Superior temporal gyrus (tissue), 1 donor: ENCODE measurements at regions not wholly inside any gene's neighbourhood (a gene's known extent, or its start where the extent isn't known, plus 50 kb on each side); places are given as distances from the start of the nearest gene placed in this dataset.

Experiments used
- DNase-seq: peaks from one replicate; pipeline ENCODE4 v3.0.0-alpha.2; 2016; ENCODE audit errors: extremely low spot score

GRCh38 chr2:126827371-126827770 is 71.3 kb upstream of the TEX51 start:
- no peak for DNase-seq

DNA sequence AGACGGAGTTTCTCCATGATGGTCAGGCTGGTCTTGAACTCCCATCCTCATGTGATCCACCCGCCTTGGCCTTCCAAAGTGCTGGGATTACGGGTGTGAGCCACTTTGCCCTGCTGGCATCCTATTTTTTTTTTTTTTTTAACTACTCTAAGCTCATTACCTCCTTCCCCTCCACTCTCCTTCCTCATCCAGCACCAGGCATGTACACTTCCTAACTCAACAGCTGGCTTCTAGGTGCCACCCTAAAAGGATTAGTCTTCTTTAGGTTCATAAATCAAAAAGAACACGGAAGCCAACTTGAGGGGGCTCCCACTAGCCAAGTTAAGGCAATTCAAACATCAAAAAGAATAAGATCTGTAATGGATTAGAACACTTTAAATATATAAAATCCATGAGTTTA is 70.6 kb upstream of the TEX51 start:
- DNase-seq, result no peak

DNA sequence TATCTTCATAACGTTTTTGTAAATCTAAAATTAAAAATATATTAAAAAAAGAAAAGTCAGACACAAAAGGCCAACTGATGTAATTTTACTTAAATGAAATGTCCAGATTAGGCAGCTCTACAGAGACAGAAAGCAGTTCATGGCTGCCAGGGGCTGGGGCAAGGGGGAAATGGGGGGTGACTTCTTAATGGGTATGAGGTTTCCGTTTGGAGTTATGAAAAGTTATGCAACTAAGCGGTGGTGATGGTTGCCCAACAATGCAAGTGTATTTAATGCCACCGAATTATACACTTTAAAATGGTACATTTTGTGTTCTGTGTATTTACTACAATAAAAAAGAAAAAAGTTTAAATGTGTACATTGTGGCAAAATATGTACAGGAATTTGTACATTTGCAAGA is 70.2 kb upstream of the TEX51 start:
- DNase-seq, result no peak

- DNase-seq, result no peak
Observed at GRCh38 chr2:126831234-126832005, 67.3 kb upstream of the TEX51 start.

DNA sequence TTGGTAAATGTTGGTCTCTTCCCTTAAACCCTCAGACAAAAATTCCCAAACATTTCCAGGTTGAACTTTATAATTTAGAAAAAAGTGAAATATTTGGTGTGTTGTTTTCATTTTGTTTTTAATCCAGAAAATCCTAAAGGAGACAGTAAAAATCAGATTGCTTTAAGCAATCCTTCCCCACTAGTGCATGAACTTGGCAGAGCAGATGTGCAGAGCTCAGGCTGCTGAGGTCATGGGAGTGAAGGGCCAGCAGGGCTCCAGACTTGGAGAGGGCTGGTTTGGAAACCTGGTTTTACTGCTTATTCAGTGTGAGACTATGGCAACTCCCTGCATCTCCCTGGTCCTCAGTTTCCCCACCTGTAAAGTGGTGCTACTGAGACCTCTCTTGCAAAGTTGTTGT is 66.7 kb upstream of the TEX51 start:
- no peak for DNase-seq

- no peak for DNase-seq
Observed at GRCh38 chr2:126832757-126833156, 65.9 kb upstream of the TEX51 start.

DNA sequence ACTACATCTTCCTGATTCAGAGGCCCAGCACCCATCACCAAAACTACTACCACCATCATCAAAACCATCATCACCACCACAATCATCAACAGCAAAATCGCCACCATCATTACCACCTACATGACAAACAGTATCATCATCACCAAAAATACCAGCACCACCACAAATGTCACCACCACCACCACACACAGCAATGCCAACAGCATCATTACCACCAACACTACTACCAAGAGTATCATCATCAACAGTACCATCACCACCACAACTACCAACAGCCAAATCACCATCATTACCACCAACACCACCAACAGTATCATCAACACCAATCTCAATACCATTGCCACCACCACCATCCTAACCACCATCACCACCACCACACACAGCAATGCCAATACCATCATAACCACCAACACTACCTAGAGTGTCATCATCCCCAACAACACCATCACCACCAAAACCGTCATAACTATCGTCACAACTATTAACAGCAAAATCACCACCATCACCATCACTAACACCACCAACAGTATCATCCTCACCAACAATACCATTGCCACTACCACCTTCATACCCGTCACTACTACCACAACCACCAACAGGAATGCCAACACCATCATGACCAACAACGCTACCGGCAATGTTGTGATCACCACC is 64.6 kb upstream of the TEX51 start:
- DNase-seq, result no peak

DNA sequence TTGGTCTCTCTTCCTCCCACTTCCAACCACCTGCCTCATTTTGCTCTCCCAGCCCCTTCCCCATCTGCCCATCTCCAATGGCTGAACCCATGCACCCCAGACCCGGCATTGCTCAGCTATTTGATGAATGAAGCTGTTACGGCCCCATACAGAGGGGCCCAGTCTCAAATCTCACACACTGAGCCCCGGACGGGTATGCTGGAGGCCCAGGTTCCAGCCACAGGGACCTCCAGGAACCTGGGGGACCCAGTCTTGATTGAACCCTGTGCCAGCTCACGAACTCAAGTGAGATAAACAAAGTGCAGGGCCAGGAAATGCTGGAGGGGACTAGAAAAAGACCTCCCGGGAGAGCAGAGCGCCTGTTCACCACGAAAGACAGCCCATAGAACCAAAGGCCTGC is 63.4 kb upstream of the TEX51 start:
- no peak for DNase-seq

DNA sequence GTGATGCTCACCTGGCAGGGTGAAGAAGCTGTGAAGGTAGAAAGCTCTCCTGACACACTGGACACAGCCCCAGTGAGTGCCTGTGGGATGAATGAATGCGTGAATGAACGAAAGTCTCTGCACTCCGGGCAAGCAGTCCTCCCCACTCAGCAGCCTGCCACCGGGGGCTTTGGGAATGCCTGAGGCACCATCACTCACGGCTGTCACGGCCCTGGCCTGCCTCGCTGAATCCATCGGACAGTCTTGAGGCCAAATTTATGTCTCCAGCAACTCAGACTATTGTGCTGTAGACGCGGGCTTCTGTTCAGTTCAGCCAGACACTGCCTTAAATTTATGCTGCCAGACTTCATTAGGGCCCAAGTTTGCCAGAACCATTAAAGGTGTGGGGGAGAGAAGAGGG is 62.9 kb upstream of the TEX51 start:
- DNase-seq, result no peak

- DNase-seq, result no peak
Observed at GRCh38 chr2:126836761-126837679, 61.7 kb upstream of the TEX51 start.

GRCh38 chr2:126837966-126838715 is 60.5 kb upstream of the TEX51 start:
- peak; percentile 24 for DNase-seq

DNA sequence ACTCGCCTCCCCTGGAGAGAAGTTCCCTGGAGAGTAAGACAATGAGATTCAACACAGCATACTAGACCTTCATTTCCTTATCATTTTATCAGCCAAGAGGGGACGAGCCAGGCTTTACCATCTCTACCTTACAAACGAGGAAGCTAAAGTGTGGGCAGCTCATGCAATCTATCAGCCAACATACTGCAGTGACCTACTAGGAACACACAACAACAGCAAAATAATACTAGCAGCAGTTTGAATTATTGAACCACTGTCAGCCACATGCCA is 60.0 kb upstream of the TEX51 start:
- DNase-seq, result no peak

DNA sequence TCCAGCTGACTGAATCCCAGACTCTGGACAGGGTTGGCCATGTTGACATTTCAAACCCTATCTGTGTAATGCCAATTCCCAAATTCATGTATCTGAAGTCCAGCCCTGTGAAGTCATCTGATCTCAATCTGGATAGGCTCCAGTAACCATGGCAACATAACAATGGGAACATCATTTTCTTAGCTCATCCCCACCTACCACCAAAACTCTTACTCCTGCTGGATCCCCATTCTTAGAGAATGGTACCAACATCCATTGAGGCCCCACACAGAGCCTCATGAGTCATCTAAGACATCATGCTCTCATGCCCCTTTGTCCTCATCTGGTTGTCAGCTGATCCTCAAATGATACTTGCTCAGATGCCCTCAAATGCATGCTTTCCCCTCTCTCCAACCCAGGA is 58.9 kb upstream of the TEX51 start:
- peak; percentile 15 for DNase-seq

- DNase-seq, result peak; percentile 22
Observed at GRCh38 chr2:126843081-126843480, 55.6 kb upstream of the TEX51 start.

GRCh38 chr2:126846241-126846640 is 52.4 kb upstream of the TEX51 start:
- no peak for DNase-seq
